Neural cell (in vitro differentiated cells): ENCODE measurements at regions not wholly inside any gene's neighbourhood (a gene's known extent, or its start where the extent isn't known, plus 50 kb on each side); places are given as distances from the start of the nearest gene placed in this dataset.

Experiments
- EP300 ChIP-seq: fragments of 450-650 bp; conservative IDR thresholded peaks from 2 replicates; pipeline ENCODE4 v1.6.1; 2014; ENCODE audit warnings: antibody characterized with exemption, mild to moderate bottlenecking, moderate library complexity; ENCODE audit not compliant: poor library complexity, severe bottlenecking
- EZH2 ChIP-seq: fragments of 200-600, 300-800 bp; shearing (Covaris generic), sonication (generic); IDR thresholded peaks from 2 replicates; pipeline ENCODE4 v1.6.1; 2014; ENCODE audit warnings: antibody characterized with exemption, low read length, borderline replicate concordance, mild to moderate bottlenecking; ENCODE audit not compliant: insufficient read depth, poor library complexity, severe bottlenecking
- POLR2AphosphoS5 ChIP-seq: IDR thresholded peaks from 2 replicates; pipeline ENCODE4 v1.6.1; 2012
- SMC3 ChIP-seq: fragments of 450-650 bp; conservative IDR thresholded peaks from 2 replicates; pipeline ENCODE4 v1.6.1; 2014; ENCODE audit warnings: antibody characterized with exemption, mild to moderate bottlenecking, moderate library complexity; ENCODE audit not compliant: poor library complexity
- TF ChIP-seq, protein P1 (sequence below): fragments of 450-650 bp; IDR thresholded peaks from 2 replicates; pipeline ENCODE4 v1.5.1; 2014; ENCODE audit warnings: antibody characterized with exemption, mild to moderate bottlenecking, moderate library complexity; ENCODE audit not compliant: poor library complexity, severe bottlenecking
- TF ChIP-seq, protein P2 (sequence below): IDR thresholded peaks from 2 replicates; pipeline ENCODE4 v1.6.1; 2012; ENCODE audit warnings: borderline replicate concordance

DNA sequence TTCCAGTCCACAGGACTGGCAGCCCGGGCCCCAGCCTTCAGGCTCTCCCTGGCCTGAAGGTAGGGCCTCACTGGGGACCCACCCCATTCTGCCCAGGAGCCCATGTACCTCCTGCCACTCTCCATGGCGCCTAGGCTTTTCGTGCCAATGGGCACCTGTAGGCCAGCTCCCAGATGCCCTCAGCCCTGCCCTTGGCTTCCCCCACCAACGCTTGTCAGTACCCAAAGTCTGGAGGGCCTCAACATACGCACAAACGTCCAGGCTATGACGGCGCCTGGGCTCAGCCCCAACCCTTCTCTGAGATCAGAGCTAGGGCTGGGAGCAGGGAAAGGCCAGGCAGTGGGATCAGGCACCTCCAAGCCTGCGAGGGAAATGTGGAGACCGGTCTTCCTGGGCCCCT, 816.9 kb upstream of the LUZP2 start:
- TF ChIP-seq, protein P1, sequence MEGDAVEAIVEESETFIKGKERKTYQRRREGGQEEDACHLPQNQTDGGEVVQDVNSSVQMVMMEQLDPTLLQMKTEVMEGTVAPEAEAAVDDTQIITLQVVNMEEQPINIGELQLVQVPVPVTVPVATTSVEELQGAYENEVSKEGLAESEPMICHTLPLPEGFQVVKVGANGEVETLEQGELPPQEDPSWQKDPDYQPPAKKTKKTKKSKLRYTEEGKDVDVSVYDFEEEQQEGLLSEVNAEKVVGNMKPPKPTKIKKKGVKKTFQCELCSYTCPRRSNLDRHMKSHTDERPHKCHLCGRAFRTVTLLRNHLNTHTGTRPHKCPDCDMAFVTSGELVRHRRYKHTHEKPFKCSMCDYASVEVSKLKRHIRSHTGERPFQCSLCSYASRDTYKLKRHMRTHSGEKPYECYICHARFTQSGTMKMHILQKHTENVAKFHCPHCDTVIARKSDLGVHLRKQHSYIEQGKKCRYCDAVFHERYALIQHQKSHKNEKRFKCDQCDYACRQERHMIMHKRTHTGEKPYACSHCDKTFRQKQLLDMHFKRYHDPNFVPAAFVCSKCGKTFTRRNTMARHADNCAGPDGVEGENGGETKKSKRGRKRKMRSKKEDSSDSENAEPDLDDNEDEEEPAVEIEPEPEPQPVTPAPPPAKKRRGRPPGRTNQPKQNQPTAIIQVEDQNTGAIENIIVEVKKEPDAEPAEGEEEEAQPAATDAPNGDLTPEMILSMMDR, result no peak
- TF ChIP-seq POLR2AphosphoS5 (no peak), EZH2 (no peak), EP300 (no peak), SMC3 (no peak)
- TF ChIP-seq, protein P2, sequence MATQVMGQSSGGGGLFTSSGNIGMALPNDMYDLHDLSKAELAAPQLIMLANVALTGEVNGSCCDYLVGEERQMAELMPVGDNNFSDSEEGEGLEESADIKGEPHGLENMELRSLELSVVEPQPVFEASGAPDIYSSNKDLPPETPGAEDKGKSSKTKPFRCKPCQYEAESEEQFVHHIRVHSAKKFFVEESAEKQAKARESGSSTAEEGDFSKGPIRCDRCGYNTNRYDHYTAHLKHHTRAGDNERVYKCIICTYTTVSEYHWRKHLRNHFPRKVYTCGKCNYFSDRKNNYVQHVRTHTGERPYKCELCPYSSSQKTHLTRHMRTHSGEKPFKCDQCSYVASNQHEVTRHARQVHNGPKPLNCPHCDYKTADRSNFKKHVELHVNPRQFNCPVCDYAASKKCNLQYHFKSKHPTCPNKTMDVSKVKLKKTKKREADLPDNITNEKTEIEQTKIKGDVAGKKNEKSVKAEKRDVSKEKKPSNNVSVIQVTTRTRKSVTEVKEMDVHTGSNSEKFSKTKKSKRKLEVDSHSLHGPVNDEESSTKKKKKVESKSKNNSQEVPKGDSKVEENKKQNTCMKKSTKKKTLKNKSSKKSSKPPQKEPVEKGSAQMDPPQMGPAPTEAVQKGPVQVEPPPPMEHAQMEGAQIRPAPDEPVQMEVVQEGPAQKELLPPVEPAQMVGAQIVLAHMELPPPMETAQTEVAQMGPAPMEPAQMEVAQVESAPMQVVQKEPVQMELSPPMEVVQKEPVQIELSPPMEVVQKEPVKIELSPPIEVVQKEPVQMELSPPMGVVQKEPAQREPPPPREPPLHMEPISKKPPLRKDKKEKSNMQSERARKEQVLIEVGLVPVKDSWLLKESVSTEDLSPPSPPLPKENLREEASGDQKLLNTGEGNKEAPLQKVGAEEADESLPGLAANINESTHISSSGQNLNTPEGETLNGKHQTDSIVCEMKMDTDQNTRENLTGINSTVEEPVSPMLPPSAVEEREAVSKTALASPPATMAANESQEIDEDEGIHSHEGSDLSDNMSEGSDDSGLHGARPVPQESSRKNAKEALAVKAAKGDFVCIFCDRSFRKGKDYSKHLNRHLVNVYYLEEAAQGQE, result no peak
